Fibroblast of lung (primary cell): ENCODE measurements at regions not wholly inside any gene's neighbourhood (a gene's known extent, or its start where the extent isn't known, plus 50 kb on each side); places are given as distances from the start of the nearest gene placed in this dataset.

ENCODE experiments used
- DNase-seq, 2 donors: peaks; one replicate each; pipeline versions ENCODE4 v3.0.0 to v3.0.0-alpha.2; 2010; ENCODE audit warnings: low read depth in 2 of 2
- H2AFZ ChIP-seq: 2 replicates; pipeline ENCODE4 v1.5.1; 2012; ENCODE audit warnings: low read length, control low read depth, inconsistent platforms
- H3K27ac ChIP-seq: 2 replicates; pipeline ENCODE4 v1.5.1; 2011; ENCODE audit warnings: low read length, control low read depth; ENCODE audit not compliant: insufficient read depth
- H3K27me3 ChIP-seq: 2 replicates; pipeline ENCODE4 v1.5.1; 2011; ENCODE audit warnings: mild to moderate bottlenecking, low read length; ENCODE audit not compliant: control insufficient read depth, insufficient read depth
- H3K36me3 ChIP-seq: 2 replicates; pipeline ENCODE4 v1.5.1; 2011; ENCODE audit warnings: low read length; ENCODE audit not compliant: control insufficient read depth, insufficient read depth
- H3K4me1 ChIP-seq: 2 replicates; pipeline ENCODE4 v1.5.1; 2011; ENCODE audit warnings: low read length; ENCODE audit not compliant: control insufficient read depth, insufficient read depth; ENCODE audit errors: extremely low read depth
- H3K4me2 ChIP-seq: 2 replicates; pipeline ENCODE4 v1.5.1; 2011; ENCODE audit warnings: low read length, control low read depth; ENCODE audit not compliant: insufficient read depth; ENCODE audit errors: extremely low read depth
- H3K4me3 ChIP-seq, 4 experiments: fragments of 200-600 bp in 1 of 4; sonication (generic) in 1 of 4; replicated peaks in 1 of 4; 2 replicates each; pipeline ENCODE4 v1.5.1; 2011 to 2016; ENCODE audit warnings: low read length in 4 of 4, low read depth in 3 of 4, mild to moderate bottlenecking in 3 of 4, control low read depth in 2 of 4, inconsistent platforms in 1 of 4, mixed read lengths in 1 of 4; ENCODE audit not compliant: insufficient read depth in 1 of 4; ENCODE audit errors: control extremely low read depth in 1 of 4
- H3K79me2 ChIP-seq: 2 replicates; pipeline ENCODE4 v1.5.1; 2012; ENCODE audit warnings: mild to moderate bottlenecking, low read length, inconsistent platforms; ENCODE audit not compliant: control insufficient read depth, insufficient read depth
- H3K9ac ChIP-seq: 2 replicates; pipeline ENCODE4 v1.5.1; 2011; ENCODE audit warnings: mild to moderate bottlenecking, low read length, control low read depth; ENCODE audit not compliant: insufficient read depth
- H3K9me3 ChIP-seq: 2 replicates; pipeline ENCODE4 v1.5.1; 2012; ENCODE audit warnings: low read depth, low read length; ENCODE audit not compliant: control insufficient read depth, insufficient read depth
- H4K20me1 ChIP-seq: 2 replicates; pipeline ENCODE4 v1.5.1; 2011; ENCODE audit warnings: low read length; ENCODE audit not compliant: control insufficient read depth, insufficient read depth; ENCODE audit errors: extremely low read depth
- CTCF ChIP-seq, 2 donors: IDR thresholded peaks in 1 of 2; conservative IDR thresholded peaks in 1 of 2; 1 replicate in 1 of 2; 2 replicates in 1 of 2; pipeline ENCODE4 v1.5.1; 2011 to 2012; ENCODE audit warnings: low read length in 2 of 2, control low read depth in 1 of 2, inconsistent platforms in 1 of 2, low read depth in 1 of 2, mild to moderate bottlenecking in 1 of 2
- EZH2 ChIP-seq: IDR thresholded peaks from 2 replicates; pipeline ENCODE4 v1.5.1; 2012; ENCODE audit warnings: low read length, control low read depth, mild to moderate bottlenecking; ENCODE audit errors: missing control alignments

GRCh38 chr4:175457956-175458355 lies 354.1 kb downstream of the GPM6A start:
- Histone ChIP-seq H3K9ac (no peak overlapping the region), H3K27me3 (no peaks in the 10 kb centered on the region), H3K79me2 (no peaks in the 10 kb centered on the region), H3K4me3 (no peak overlapping the region), H3K27ac (no peak overlapping the region), H4K20me1 (no peaks in the 10 kb centered on the region), H3K4me1 (no peaks in the 10 kb centered on the region), H2AFZ (no peak overlapping the region), H3K9me3 (no peaks in the 10 kb centered on the region), H3K4me2 (no peak overlapping the region), H3K36me3 (no peaks in the 10 kb centered on the region)
- DNase-seq: no peak
- no peak for TF ChIP-seq CTCF (conservative IDR thresholded peaks at IDR 0.05 in 1 of 2, IDR thresholded peaks at IDR 0.05 in 1 of 2; ENCODE audit: low read depth in 1 of 2, low read length in 2 of 2)
- TF ChIP-seq EZH2: no peak

DNA sequence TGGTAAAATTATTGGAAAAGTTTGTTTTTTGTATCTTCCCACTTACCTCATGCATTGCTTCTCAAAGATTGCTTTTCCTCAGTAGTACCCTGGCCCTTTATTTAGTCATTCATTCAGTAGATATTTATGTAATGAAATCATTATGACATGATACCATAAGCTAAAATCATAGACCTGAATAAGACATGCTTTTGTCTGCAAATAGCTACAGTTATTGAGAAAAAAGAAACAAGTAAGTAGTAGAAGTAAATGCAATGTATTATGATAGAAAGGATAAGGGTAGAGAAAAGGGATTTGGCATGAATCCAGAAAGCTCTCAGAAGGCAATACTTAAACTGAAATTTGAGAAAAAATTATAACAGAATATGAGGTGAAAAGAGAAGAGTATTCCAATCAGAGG lies 352.5 kb downstream of the GPM6A start:
- H3K27ac ChIP-seq: no peak overlapping the region
- H3K79me2 ChIP-seq: no peaks in the 10 kb centered on the region
- no peak overlapping the region for H3K4me2 ChIP-seq
- no peak overlapping the region for H3K9ac ChIP-seq
- H3K4me3 ChIP-seq: no peak overlapping the region
- TF ChIP-seq EZH2: no peak
- TF ChIP-seq CTCF (conservative IDR thresholded peaks at IDR 0.05 in 1 of 2, IDR thresholded peaks at IDR 0.05 in 1 of 2; ENCODE audit: low read depth in 1 of 2, low read length in 2 of 2): no peak
- no peaks in the 10 kb centered on the region for H3K4me1 ChIP-seq
- H2AFZ ChIP-seq: no peak overlapping the region
- DNase-seq: peak in 1 of 2 donors; percentile 40
- no peaks in the 10 kb centered on the region for H4K20me1 ChIP-seq
- no peaks in the 10 kb centered on the region for H3K9me3 ChIP-seq
- H3K36me3 ChIP-seq: no peaks in the 10 kb centered on the region
- no peaks in the 10 kb centered on the region for H3K27me3 ChIP-seq

DNA sequence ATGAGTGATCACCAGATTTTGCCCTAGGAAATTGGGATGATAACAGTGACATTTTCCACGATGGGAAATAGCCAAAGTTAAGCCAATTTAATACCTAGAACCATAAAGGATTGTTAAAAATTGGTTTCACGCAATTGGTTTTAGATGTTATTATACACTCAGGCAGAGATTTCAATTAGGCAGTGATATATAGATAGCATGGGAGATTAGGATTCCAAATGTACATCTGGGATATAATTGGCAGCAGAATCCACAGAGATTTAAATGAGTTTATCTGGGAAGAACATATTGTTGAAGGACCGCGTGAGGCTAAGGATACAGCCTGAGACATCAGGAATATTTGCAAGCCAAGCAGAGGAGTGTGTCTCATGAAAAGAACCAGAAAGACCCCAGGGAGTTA lies 351.6 kb downstream of the GPM6A start:
- Histone ChIP-seq H3K9ac (no peak overlapping the region), H3K27ac (no peak overlapping the region), H3K36me3 (no peaks in the 10 kb centered on the region), H3K4me1 (no peaks in the 10 kb centered on the region), H3K4me2 (no peak overlapping the region), H3K27me3 (no peaks in the 10 kb centered on the region), H4K20me1 (no peaks in the 10 kb centered on the region), H2AFZ (no peak overlapping the region), H3K9me3 (no peaks in the 10 kb centered on the region), H3K79me2 (no peaks in the 10 kb centered on the region), H3K4me3 (no peak overlapping the region)
- no peak for DNase-seq
- no peak for TF ChIP-seq EZH2
- no peak for TF ChIP-seq CTCF (conservative IDR thresholded peaks at IDR 0.05 in 1 of 2, IDR thresholded peaks at IDR 0.05 in 1 of 2; ENCODE audit: low read depth in 1 of 2, low read length in 2 of 2)
